Dedifferentiated amniotic fluid mesenchymal stem cell (primary cell): ENCODE measurements at regions not wholly inside any gene's neighbourhood (a gene's known extent, or its start where the extent isn't known, plus 50 kb on each side); places are given as distances from the start of the nearest gene placed in this dataset.
"Not testable (repeated sequence)": the region's sequence is repeated elsewhere in the genome, so short reads cannot be mapped to it uniquely, and the experiment has no call there.

Experiments used
- DNase-seq: peaks from one replicate; pipeline ENCODE4 v3.0.0-alpha.2; 2016; ENCODE audit errors: extremely low spot score

DNA sequence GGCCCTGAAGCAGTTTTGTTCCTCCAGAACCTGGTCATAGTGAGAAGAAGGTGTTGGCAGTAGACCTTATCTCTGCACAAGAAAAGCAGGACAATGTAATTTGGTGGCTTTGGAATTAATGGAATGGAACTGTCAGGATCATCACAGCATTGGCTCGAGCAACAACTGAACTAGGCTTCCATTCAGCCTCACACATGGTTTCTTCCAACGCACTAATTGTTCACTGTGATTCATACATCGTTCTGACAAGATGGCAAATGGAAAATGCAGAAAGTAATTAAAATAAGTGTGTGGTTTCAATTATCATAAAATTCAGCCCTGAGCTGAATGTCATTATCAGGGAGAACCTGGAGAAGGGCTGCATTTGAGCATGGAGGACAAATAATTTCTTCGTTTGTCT lies 80.6 kb downstream of the MFSD1 start:
- DNase-seq = no peak

- no peak for DNase-seq
These were observed 94.9 kb downstream of the MFSD1 start for GRCh38 chr3:158896729-158897128.

GRCh38 chr3:158906749-158907148 lies 104.9 kb downstream of the MFSD1 start:
- no peak for DNase-seq

DNA sequence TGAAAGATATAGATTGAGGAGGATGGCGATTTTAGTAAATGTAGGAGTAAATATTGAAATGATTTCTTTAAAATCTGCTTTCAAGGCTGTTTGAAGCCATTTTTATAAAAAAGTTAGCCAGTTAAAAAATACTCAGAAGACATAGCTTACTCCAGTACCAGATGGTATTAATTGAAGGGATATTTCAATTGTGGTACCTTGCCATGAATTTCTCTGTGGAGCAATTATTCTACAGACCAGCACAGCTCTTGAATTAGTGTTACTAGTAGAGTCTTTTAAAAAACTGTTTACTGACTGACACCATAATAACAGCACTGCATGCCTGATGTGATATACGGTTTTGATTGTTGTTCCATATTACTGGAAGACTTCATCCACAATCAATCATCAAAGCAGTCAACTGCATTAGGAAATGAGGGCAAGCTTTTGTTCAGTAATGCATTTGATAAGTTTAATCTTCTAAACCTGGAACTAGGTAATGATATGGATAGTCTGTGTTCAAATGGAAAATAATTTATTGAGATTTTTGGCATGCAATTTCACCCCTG lies 106.4 kb downstream of the MFSD1 start:
- DNase-seq = no peak

GRCh38 chr3:158909870-158910269 lies 108.0 kb downstream of the MFSD1 start:
- no peak for DNase-seq

DNA sequence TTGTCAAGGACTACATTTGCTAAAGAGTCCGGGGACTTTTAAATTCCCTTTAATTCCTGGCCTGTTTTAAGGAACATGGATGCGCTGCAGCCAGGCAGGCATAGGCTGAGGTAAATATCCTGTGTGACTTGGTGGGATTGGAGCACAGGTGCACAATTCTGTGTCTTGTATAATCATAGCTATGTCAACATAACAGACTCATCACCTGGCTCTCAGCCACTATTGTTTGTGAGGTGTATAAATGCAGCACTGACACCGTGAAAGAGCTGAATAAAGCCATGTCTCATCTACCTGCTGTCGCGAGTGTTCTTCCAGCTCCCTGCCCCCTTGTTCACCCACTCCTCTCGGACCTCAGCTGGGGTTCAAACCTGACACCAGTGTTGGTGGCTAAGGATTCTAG lies 109.7 kb downstream of the MFSD1 start:
- no peak for DNase-seq

DNA sequence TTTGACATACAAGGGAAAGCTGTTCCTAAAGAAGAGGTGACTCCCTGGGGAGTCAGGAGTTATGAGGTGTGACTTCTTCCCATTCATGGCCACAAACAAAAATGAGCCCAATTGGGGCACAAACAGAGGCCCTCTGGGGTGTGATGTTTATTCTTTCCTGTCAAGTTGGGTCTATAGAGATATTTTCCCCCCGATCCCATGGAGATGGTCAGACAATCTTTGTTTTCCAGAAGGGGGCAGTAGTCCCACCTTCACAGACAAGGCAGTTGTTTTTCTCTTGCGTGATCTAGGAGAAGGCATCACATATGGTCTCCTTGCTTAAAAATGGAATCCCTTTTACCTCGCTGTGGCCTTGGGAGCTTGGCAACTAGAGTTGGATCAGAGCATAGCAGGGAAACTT lies 110.3 kb downstream of the MFSD1 start:
- DNase-seq = no peak

GRCh38 chr3:158912621-158913020 lies 110.8 kb downstream of the MFSD1 start:
- DNase-seq = no peak

DNA sequence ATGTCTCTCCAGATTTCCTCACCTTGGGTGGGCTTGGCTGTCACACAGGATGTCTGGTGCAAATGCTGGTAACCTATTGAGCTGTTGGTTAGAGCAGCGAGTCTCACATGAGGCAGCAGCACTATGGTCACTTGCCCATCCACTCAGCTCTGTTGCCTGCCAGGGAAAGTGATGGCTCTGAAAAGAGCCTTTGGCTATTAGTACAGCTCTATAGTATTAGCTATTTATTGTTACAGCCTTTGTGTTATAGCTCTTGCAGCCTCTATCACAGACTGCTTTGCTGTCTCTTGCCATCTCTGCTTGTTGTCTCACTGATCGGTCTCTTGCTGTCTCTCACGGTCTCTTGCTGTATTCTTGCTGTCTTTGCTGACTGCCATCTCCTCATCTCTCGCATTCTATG lies 114.3 kb downstream of the MFSD1 start:
- DNase-seq = no peak

GRCh38 chr3:158918008-158918407 lies 116.2 kb downstream of the MFSD1 start:
- DNase-seq = peak; percentile 49

GRCh38 chr3:158918451-158918850 lies 116.6 kb downstream of the MFSD1 start:
- DNase-seq = no peak

DNA sequence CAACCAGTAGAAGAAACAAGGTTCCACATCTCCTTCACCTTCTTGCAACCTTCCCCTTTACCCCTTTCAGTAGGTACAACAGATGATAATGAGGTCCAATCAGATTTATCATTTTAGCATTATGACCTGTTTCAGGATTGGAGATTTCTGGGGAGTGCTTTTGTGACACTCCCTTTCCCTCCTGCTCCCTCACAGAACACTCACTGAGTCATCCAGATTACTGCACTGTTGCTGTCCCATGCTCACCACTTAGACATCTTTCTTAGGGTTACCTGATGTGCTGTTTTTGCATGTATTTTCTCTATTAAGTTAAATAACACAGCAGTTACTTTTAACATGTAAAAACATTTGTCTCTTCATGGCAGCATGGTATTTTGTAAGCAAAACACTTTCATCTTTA lies 118.5 kb downstream of the MFSD1 start:
- no peak for DNase-seq

- no peak for DNase-seq
These were observed 123.2 kb downstream of the MFSD1 start for GRCh38 chr3:158925021-158925420.

GRCh38 chr3:158925828-158926494 lies 124.1 kb downstream of the MFSD1 start:
- DNase-seq = no peak

- no peak for DNase-seq
These were observed 134.0 kb downstream of the MFSD1 start for GRCh38 chr3:158935846-158936245.

DNA sequence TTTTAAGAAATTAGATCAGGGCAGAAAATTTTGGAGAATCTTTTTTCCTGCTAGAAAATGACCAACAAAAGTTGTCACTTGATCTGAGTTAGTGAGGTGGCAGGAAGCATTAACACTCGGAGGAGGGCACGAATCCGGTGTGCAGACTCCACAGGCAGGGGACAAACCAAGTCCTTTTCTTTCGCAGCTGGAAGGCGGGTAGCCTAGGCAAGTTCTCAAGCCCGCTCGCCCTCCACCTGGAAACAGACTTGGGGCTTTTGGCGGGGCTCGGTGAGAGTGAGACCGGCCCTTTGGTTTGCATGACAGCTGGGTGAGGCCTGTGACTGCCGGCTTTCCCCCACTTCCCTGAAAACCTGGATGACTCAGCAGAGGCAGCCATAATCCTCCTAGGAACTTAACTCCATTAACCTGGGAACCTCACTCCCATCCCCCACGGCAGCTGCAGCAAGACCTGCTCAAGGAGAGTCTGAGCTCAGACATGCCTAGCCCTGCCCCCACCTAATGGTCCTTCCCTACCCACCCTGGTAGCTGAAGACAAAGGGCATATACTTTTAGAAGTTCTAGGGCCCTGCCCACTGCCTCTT lies 134.8 kb downstream of the MFSD1 start:
- DNase-seq = no peak

- no peak for DNase-seq
These were observed 148.5 kb downstream of the MFSD1 start for GRCh38 chr3:158950178-158950901.

DNA sequence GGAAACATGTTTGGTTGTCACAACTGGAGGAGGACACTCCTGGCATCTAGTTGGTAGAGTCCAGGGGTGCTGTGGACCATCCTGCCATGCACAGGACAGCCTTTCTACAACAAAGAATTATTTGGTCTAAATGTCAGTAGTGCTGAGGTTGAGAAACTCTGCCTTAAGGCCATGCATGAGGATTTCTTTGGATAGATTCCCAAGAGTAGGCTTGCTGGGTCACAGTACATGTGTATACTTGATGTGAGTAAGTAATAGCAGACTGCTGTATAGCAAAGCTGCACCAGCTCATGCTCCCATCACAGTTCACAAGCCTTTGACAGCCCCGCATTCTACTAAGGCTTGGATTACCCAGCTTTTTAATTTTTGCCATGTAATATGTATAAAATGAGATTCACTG lies 151.3 kb downstream of the MFSD1 start:
- no peak for DNase-seq

DNA sequence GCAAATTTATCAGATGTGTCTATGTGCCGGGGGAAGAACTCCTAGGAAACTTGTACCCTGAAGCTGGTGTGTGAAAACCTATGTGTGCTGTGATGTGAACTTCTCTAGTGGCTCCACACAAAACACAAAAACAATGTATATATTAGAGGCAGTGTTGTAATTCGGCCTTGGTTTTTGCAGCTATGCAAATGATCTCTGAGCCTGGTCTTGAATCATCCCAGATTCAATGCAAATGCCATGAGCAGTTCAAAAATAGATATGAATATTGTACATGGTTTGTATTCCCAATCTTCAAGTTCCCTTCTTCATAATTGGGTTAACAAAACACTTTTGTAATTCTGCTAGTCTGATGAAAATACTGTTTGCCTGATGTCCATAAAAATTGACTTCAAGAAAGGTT lies 152.6 kb downstream of the MFSD1 start:
- no peak for DNase-seq

DNA sequence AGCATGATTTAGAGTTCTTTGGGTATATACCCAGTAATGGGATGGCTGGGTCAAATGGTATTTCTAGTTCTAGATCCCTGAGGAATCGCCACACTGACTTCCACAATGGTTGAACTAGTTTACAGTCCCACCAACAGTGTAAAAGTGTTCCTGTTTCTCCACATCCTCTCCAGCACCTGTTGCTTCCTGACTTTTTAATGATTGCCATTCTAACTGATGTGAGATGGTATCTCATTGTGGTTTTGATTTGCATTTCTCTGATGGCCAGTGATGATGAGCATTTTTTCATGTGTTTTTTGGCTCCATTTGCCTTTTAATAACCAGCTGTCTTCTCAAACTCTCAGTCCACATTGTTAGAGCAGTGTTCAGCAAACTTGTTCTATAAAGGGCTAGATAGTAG lies 155.9 kb downstream of the MFSD1 start:
- DNase-seq = not testable (repeated sequence)

- DNase-seq = no peak
These were observed 157.0 kb downstream of the MFSD1 start for GRCh38 chr3:158958873-158959272.

DNA sequence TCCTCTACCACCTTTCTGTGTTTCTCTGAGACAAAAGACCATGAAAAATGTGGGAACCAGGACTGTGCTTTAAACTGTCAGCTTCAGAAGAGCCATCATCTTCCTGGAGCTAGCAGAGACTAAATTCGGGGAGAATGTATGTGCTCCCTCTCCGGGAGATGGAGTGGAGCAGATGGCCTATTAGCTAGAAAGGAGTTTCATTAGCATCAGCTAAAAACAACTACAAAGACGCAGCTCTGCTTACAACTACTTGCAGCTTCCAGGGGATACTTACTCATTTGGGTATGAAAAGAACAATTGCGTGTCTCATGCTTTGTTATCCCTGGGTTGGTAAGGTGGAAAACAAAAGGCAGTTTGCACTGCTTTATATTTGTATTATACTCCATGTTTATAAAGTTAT lies 159.6 kb downstream of the MFSD1 start:
- DNase-seq = no peak

DNA sequence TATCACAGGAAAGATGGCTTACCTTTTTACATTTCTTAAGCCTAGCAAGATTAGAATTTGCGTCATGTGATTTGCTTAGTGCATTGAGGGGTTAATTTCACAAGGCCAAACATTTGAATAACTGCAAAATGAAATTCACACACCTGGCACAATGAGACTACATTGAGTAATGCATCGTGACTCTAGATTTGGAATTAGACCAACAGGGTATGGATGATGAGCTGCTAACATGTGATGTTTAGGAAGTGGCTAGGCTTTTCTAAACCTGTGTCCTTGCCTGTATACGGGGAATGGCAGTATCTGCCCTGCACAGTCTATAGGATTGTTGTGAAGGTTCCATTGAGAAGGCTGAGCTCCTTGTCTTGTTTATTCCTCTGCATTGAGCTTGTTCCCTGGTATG lies 160.1 kb downstream of the MFSD1 start:
- DNase-seq = no peak
